Activated B cell treated with CpG ODN at 0.5 μM for 24 hours (primary cell): ENCODE measurements at regions not wholly inside any gene's neighbourhood (a gene's known extent, or its start where the extent isn't known, plus 50 kb on each side); places are given as distances from the start of the nearest gene placed in this dataset.

Experiments
- ATAC-seq: fragments of 200-7000 bp; cut with Tn5 transposase; one replicate; pipeline ENCODE4 v1.10.0; 2021; ENCODE audit warnings: low read depth, mild to moderate bottlenecking, moderate library complexity
- CTCF ChIA-PET: fragments of 350-600 bp; sonication (Branson Sonifier 250); formaldehyde crosslinking; loops from one replicate; lab custom pipeline; 2021; ENCODE audit warnings: antibody characterized with exemption; lab: Charles Lee
- POLR2A ChIA-PET: fragments of 350-600 bp; sonication (Branson Sonifier 250); formaldehyde crosslinking; loops from one replicate; lab custom pipeline; 2021; ENCODE audit warnings: antibody characterized with exemption; lab: Charles Lee
- DNase-seq: peaks from one replicate; pipeline ENCODE4 v3.0.0; 2022
- H3K27ac Mint-ChIP-seq: one replicate; pipeline ENCODE4 v1.8.0; 2020; ENCODE audit warnings: mixed read lengths
- H3K27me3 Mint-ChIP-seq: one replicate; pipeline ENCODE4 v1.8.0; 2021; ENCODE audit warnings: mixed read lengths
- H3K36me3 Mint-ChIP-seq: one replicate; pipeline ENCODE4 v1.8.0; 2021; ENCODE audit warnings: low read depth, mixed read lengths
- H3K4me1 Mint-ChIP-seq: one replicate; pipeline ENCODE4 v1.8.0; 2021; ENCODE audit warnings: mixed read lengths
- H3K4me3 Mint-ChIP-seq: one replicate; pipeline ENCODE4 v1.8.0; 2020; ENCODE audit warnings: mild to moderate bottlenecking, mixed read lengths
- H3K9me3 Mint-ChIP-seq: one replicate; pipeline ENCODE4 v1.8.0; 2020; ENCODE audit warnings: mixed read lengths
- intact Hi-C: fragments of 100-400 bp; cut with micrococcal nuclease; formaldehyde crosslinking; loops from one replicate; pipeline ENCODE4 v1.15.1; 2024
- TF ChIP-seq, protein P1 (sequence below): fragments of 200-600 bp; IDR thresholded peaks from one replicate; pipeline ENCODE4 v1.8.0; 2022; ENCODE audit warnings: antibody characterized with exemption, mild to moderate bottlenecking

GRCh38 chr6:156395276-156395675, 381.9 kb upstream of the ARID1B start:
- no peaks in the 10 kb centered on the region for H3K9me3 Mint-ChIP-seq
- peaks cover 84% of the 10 kb centered on the region for H3K4me1 Mint-ChIP-seq
- POLR2A ChIA-PET: interaction anchor here (0.6 to 0.7 kb wide), 2 partner anchors 8 to 383 kb away, joined by 3 to 9 read pairs; no protein-coding TSS in a partner anchor
- CTCF ChIA-PET: interaction anchor here (1.3 kb wide), 1 partner anchor 10 kb away, joined by 3 read pairs; no protein-coding TSS in a partner anchor
- no peaks in the 10 kb centered on the region for H3K27me3 Mint-ChIP-seq
- ATAC-seq (peak; percentile 64), DNase-seq (no peak)
- H3K36me3 Mint-ChIP-seq: no peaks in the 10 kb centered on the region
- peak overlapping the region; percentile 68 for H3K4me3 Mint-ChIP-seq
- TF ChIP-seq, protein P1, sequence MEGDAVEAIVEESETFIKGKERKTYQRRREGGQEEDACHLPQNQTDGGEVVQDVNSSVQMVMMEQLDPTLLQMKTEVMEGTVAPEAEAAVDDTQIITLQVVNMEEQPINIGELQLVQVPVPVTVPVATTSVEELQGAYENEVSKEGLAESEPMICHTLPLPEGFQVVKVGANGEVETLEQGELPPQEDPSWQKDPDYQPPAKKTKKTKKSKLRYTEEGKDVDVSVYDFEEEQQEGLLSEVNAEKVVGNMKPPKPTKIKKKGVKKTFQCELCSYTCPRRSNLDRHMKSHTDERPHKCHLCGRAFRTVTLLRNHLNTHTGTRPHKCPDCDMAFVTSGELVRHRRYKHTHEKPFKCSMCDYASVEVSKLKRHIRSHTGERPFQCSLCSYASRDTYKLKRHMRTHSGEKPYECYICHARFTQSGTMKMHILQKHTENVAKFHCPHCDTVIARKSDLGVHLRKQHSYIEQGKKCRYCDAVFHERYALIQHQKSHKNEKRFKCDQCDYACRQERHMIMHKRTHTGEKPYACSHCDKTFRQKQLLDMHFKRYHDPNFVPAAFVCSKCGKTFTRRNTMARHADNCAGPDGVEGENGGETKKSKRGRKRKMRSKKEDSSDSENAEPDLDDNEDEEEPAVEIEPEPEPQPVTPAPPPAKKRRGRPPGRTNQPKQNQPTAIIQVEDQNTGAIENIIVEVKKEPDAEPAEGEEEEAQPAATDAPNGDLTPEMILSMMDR: no peak
- H3K27ac Mint-ChIP-seq: peak overlapping the region; percentile 84
- intact Hi-C loops: loop anchor here (5.0 to 10.0 kb wide), 5 partner anchors 113 to 1068 kb away; partner anchors contain the start of gene ARID1B

DNA sequence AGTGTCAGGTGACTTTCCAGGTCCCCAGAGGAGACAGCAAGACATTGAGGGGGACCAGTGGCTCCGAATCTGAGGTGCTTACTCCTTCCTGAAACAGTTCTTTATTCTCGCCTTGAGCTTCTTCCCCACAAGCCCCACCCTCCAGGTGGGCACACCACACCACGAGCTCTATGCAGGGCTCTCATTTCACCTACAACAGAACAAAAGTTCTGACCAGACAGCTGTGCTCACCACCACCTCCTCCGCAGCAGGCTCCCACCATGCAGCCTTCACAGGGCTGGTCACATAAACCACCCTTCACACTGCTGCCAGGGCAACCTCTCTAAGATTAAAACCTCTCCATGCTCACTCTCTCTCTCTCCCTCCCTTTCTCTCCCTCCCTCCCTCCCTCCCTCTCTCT, 384.5 kb upstream of the ARID1B start:
- TF ChIP-seq, protein P1: no peak
- no peaks in the 10 kb centered on the region for H3K36me3 Mint-ChIP-seq
- DNase-seq (no peak), ATAC-seq (no peak)
- H3K4me3 Mint-ChIP-seq: peak overlapping the region; percentile 52
- ChIA-PET CTCF (no interaction called here), POLR2A (interaction anchor here (0.6 to 1.1 kb wide), 2 partner anchors 13 to 1078 kb away, joined by 4 to 8 read pairs; no protein-coding TSS in a partner anchor)
- intact Hi-C loops: loop anchor here (10.0 kb wide), 3 partner anchors 292 to 882 kb away; partner anchors contain the start of gene ARID1B
- H3K27me3 Mint-ChIP-seq: no peaks in the 10 kb centered on the region
- peak overlapping the region; percentile 70 for H3K27ac Mint-ChIP-seq
- H3K9me3 Mint-ChIP-seq: no peaks in the 10 kb centered on the region
- peaks cover 73% of the 10 kb centered on the region for H3K4me1 Mint-ChIP-seq

GRCh38 chr6:156391977-156392376, 385.2 kb upstream of the ARID1B start:
- H3K27ac Mint-ChIP-seq: peak overlapping the region; percentile 70
- ATAC-seq: no peak
- intact Hi-C loops: loop anchor here (10.0 kb wide), 3 partner anchors 293 to 883 kb away; partner anchors contain the start of gene ARID1B
- no peaks in the 10 kb centered on the region for H3K9me3 Mint-ChIP-seq
- H3K4me3 Mint-ChIP-seq: peak overlapping the region; percentile 15
- CTCF ChIA-PET: no interaction called here
- no peak for DNase-seq
- TF ChIP-seq, protein P1: no peak
- no peaks in the 10 kb centered on the region for H3K36me3 Mint-ChIP-seq
- H3K4me1 Mint-ChIP-seq: peaks cover 67% of the 10 kb centered on the region
- no peaks in the 10 kb centered on the region for H3K27me3 Mint-ChIP-seq
- POLR2A ChIA-PET: no interaction called here

DNA sequence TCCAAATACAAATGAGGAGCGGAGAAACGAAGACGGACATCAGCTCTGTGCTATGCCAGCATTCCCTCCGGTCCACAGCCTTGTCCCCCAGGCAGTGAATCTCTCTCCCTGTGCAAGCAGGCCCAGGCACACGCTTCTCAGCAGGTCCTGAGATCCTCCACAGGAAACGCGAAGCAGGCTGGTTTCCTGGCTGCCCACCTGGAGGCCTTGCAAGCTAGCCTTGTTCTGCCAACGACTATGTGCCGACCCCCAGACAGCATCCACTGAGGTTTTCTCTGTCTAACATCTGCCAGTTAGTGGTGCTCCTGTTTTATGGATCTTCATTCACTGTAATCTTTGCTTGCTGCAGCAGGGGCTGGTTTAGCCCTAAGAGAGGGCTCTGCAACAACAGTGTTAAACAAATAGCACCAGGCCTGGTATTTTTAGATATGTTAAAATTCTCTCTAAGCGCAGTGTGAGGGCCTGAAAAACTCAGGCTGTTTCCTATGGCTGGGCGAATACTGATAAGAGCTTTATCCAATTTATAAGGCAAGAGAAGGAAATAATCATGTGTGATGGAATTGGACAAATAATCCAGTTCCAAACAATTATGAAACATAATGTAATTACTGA, 386.0 kb upstream of the ARID1B start:
- peaks cover 61% of the 10 kb centered on the region for H3K4me1 Mint-ChIP-seq
- no peaks in the 10 kb centered on the region for H3K36me3 Mint-ChIP-seq
- H3K27ac Mint-ChIP-seq: no peak overlapping the region
- ATAC-seq: no peak
- H3K4me3 Mint-ChIP-seq: peak overlapping the region; percentile 2
- TF ChIP-seq, protein P1: no peak
- H3K9me3 Mint-ChIP-seq: peaks cover under 1% of the 10 kb centered on the region
- intact Hi-C loops: loop anchor here (10.0 kb wide), 3 partner anchors 294 to 884 kb away; partner anchors contain the start of gene ARID1B
- ChIA-PET POLR2A (no interaction called here), CTCF (no interaction called here)
- no peak for DNase-seq
- H3K27me3 Mint-ChIP-seq: no peaks in the 10 kb centered on the region

DNA sequence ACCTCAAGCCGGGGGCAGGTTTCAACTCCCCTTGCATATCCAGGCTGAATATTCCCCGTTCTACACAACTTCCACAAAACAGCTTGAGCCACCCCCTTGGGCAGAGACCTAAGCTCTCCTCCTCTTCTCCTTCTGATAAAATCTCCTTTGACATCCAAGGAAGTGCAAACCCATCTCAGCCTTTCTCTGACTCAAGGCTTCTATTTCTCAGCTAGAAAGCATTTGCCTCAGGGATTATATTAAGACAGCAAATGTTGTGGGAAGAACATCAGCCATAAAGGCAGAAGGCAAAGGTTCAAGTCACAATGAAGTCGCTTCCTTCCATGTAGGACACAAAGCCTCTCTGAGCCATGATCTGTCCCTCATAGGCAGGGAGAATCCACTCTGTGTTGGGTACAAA, 386.6 kb upstream of the ARID1B start:
- POLR2A ChIA-PET: no interaction called here
- H3K4me3 Mint-ChIP-seq: no peak overlapping the region
- no peak for DNase-seq
- H3K36me3 Mint-ChIP-seq: no peaks in the 10 kb centered on the region
- TF ChIP-seq, protein P1: no peak
- ATAC-seq: no peak
- CTCF ChIA-PET: no interaction called here
- intact Hi-C loops: loop anchor here (10.0 kb wide), 3 partner anchors 294 to 884 kb away; partner anchors contain the start of gene ARID1B
- H3K27me3 Mint-ChIP-seq: no peaks in the 10 kb centered on the region
- no peak overlapping the region for H3K27ac Mint-ChIP-seq
- peaks cover 56% of the 10 kb centered on the region for H3K4me1 Mint-ChIP-seq
- H3K9me3 Mint-ChIP-seq: peaks cover 4% of the 10 kb centered on the region
